ENCODE measurements at regions not wholly inside any gene's neighbourhood (a gene's known extent, or its start where the extent isn't known, plus 50 kb on each side); places are given as distances from the start of the nearest gene placed in this dataset.

- no peak for DNase-seq (ENCODE audit: low read depth in 2 of 2)
These were observed 53.9 kb upstream of the GALNTL6 start for GRCh38 chr4:171759274-171759673.

- DNase-seq (ENCODE audit: low read depth in 2 of 2) = no peak
These were observed 61.7 kb upstream of the GALNTL6 start for GRCh38 chr4:171751538-171751937.

GRCh38 chr4:171746418-171746817, 66.8 kb upstream of the GALNTL6 start:
- no peak for DNase-seq (ENCODE audit: low read depth in 2 of 2)

GRCh38 chr4:171742436-171742835, 70.8 kb upstream of the GALNTL6 start:
- no peak for DNase-seq (ENCODE audit: low read depth in 2 of 2)

GRCh38 chr4:171727185-171727584, 86.0 kb upstream of the GALNTL6 start:
- no peak for DNase-seq (ENCODE audit: low read depth in 2 of 2)

- DNase-seq (ENCODE audit: low read depth in 2 of 2) = no peak
These were observed 91.3 kb upstream of the GALNTL6 start for GRCh38 chr4:171721937-171722336.

- DNase-seq (ENCODE audit: low read depth in 2 of 2) = no peak
These were observed 93.5 kb upstream of the GALNTL6 start for GRCh38 chr4:171719691-171720090.

GRCh38 chr4:171718665-171719064, 94.5 kb upstream of the GALNTL6 start:
- no peak for DNase-seq (ENCODE audit: low read depth in 2 of 2)

- no peak for DNase-seq (ENCODE audit: low read depth in 2 of 2)
These were observed 95.1 kb upstream of the GALNTL6 start for GRCh38 chr4:171718069-171718468.

GRCh38 chr4:171717231-171717741, 95.9 kb upstream of the GALNTL6 start:
- DNase-seq (ENCODE audit: low read depth in 2 of 2) = no peak

- DNase-seq (ENCODE audit: low read depth in 2 of 2) = no peak
These were observed 97.2 kb upstream of the GALNTL6 start for GRCh38 chr4:171715973-171716372.

- DNase-seq (ENCODE audit: low read depth in 2 of 2) = no peak
These were observed 98.3 kb upstream of the GALNTL6 start for GRCh38 chr4:171714791-171715454.

GRCh38 chr4:171710743-171711142, 102.5 kb upstream of the GALNTL6 start:
- no peak for DNase-seq (ENCODE audit: low read depth in 2 of 2)

- DNase-seq (ENCODE audit: low read depth in 2 of 2) = no peak
These were observed 136.5 kb upstream of the GALNTL6 start for GRCh38 chr4:171676555-171677215.

GRCh38 chr4:171674781-171675180, 138.4 kb upstream of the GALNTL6 start:
- no peak for DNase-seq (ENCODE audit: low read depth in 2 of 2)

- no peak for DNase-seq (ENCODE audit: low read depth in 2 of 2)
These were observed 144.8 kb upstream of the GALNTL6 start for GRCh38 chr4:171668403-171668802.

- no peak for DNase-seq (ENCODE audit: low read depth in 2 of 2)
These were observed 145.3 kb upstream of the GALNTL6 start for GRCh38 chr4:171667906-171668305.

GRCh38 chr4:171651071-171651470, 162.1 kb upstream of the GALNTL6 start:
- no peak for DNase-seq (ENCODE audit: low read depth in 2 of 2)

GRCh38 chr4:171650543-171650942, 162.7 kb upstream of the GALNTL6 start:
- no peak for DNase-seq (ENCODE audit: low read depth in 2 of 2)

GRCh38 chr4:171648926-171649325, 164.3 kb upstream of the GALNTL6 start:
- no peak for DNase-seq (ENCODE audit: low read depth in 2 of 2)

GRCh38 chr4:171646984-171647383, 166.2 kb upstream of the GALNTL6 start:
- no peak for DNase-seq (ENCODE audit: low read depth in 2 of 2)

- no peak for DNase-seq (ENCODE audit: low read depth in 2 of 2)
These were observed 168.7 kb upstream of the GALNTL6 start for GRCh38 chr4:171644430-171645057.

GRCh38 chr4:171639540-171639939, 173.7 kb upstream of the GALNTL6 start:
- no peak for DNase-seq (ENCODE audit: low read depth in 2 of 2)
